Liver (tissue), 8 donors: ENCODE measurements at regions not wholly inside any gene's neighbourhood (a gene's known extent, or its start where the extent isn't known, plus 50 kb on each side); places are given as distances from the start of the nearest gene placed in this dataset.

Experiments
- DNase-seq: peaks from one replicate; pipeline ENCODE4 v3.0.0-alpha.2; 2017; ENCODE audit warnings: low spot score
- H3K27ac ChIP-seq, 2 donors: one replicate each; pipeline ENCODE4 v1.7.0; 2013; ENCODE audit warnings: inconsistent platforms in 2 of 2, low read length in 2 of 2, control low read depth in 1 of 2, low read depth in 1 of 2, mild to moderate bottlenecking in 1 of 2
- H3K27me3 ChIP-seq, 4 donors: one replicate each; pipeline versions ENCODE4 v1.6.1 to v1.7.0; 2013; ENCODE audit warnings: low read length in 3 of 4, inconsistent platforms in 1 of 4, mild to moderate bottlenecking in 1 of 4, moderate library complexity in 1 of 4; ENCODE audit not compliant: control insufficient read depth in 4 of 4, insufficient read depth in 4 of 4
- H3K36me3 ChIP-seq, 4 donors: one replicate each; pipeline versions ENCODE4 v1.6.1 to v1.7.0; 2013; ENCODE audit warnings: low read length in 3 of 4, mild to moderate bottlenecking in 3 of 4, low read depth in 1 of 4, moderate library complexity in 1 of 4; ENCODE audit not compliant: control insufficient read depth in 4 of 4, insufficient read depth in 3 of 4
- H3K4me1 ChIP-seq, 4 donors: one replicate each; pipeline versions ENCODE4 v1.6.1 to v1.7.0; 2013; ENCODE audit warnings: low read length in 3 of 4, mild to moderate bottlenecking in 3 of 4, moderate library complexity in 1 of 4; ENCODE audit not compliant: control insufficient read depth in 4 of 4, insufficient read depth in 4 of 4
- H3K4me3 ChIP-seq, 3 donors: one replicate each; pipeline versions ENCODE4 v1.6.1 to v1.7.0; 2013; ENCODE audit warnings: low read length in 3 of 3, control low read depth in 1 of 3, low read depth in 1 of 3, mild to moderate bottlenecking in 1 of 3
- H3K9ac ChIP-seq, 2 donors: one replicate each; pipeline ENCODE4 v1.7.0; 2013; ENCODE audit warnings: low read length in 2 of 2, mild to moderate bottlenecking in 2 of 2, moderate library complexity in 2 of 2, control low read depth in 1 of 2, low read depth in 1 of 2
- H3K9me3 ChIP-seq, 4 donors: one replicate each; pipeline versions ENCODE4 v1.6.1 to v1.7.0; 2013; ENCODE audit warnings: low read length in 3 of 4; ENCODE audit not compliant: control insufficient read depth in 4 of 4
- CTCF ChIP-seq: fragments of 150-350 bp; IDR thresholded peaks from 2 replicates; pipeline ENCODE4 v1.5.1; 2017; ENCODE audit warnings: improper control_type of control experiment, low read depth, low read length; ENCODE audit not compliant: missing input control
- EGR1 ChIP-seq, 2 donors: IDR thresholded peaks; 2 replicates each; pipeline ENCODE4 v1.6.1; 2016 to 2018; ENCODE audit warnings: antibody characterized with exemption in 2 of 2, low read depth in 2 of 2
- FOXA1 ChIP-seq: IDR thresholded peaks from 2 replicates; pipeline ENCODE4 v1.6.1; 2016; ENCODE audit warnings: antibody characterized with exemption
- GABPA ChIP-seq, 2 donors: IDR thresholded peaks in 1 of 2; conservative IDR thresholded peaks in 1 of 2; 2 replicates each; pipeline ENCODE4 v1.6.1; 2016; ENCODE audit warnings: antibody characterized with exemption in 2 of 2, mild to moderate bottlenecking in 1 of 2, moderate library complexity in 1 of 2
- HNF4A ChIP-seq, 2 donors: conservative IDR thresholded peaks; 2 replicates each; pipeline ENCODE4 v1.6.1; 2016; ENCODE audit warnings: antibody characterized with exemption in 2 of 2, mild to moderate bottlenecking in 2 of 2
- JUND ChIP-seq, 2 donors: IDR thresholded peaks; 2 replicates each; pipeline ENCODE4 v1.6.1; 2016; ENCODE audit warnings: antibody characterized with exemption in 2 of 2
- MAX ChIP-seq: IDR thresholded peaks from 2 replicates; pipeline ENCODE4 v1.6.1; 2016; ENCODE audit warnings: antibody characterized with exemption
- RAD21 ChIP-seq, 2 donors: IDR thresholded peaks; 2 replicates each; pipeline ENCODE4 v1.6.1; 2016; ENCODE audit warnings: antibody characterized with exemption in 2 of 2, mild to moderate bottlenecking in 2 of 2
- REST ChIP-seq: IDR thresholded peaks from 2 replicates; pipeline ENCODE4 v1.6.1; 2016; ENCODE audit warnings: antibody characterized with exemption, mild to moderate bottlenecking
- RXRA ChIP-seq, 2 donors: IDR thresholded peaks; 2 replicates each; pipeline ENCODE4 v1.6.1; 2017 to 2018; ENCODE audit warnings: antibody characterized with exemption in 2 of 2, mild to moderate bottlenecking in 1 of 2
- SP1 ChIP-seq: IDR thresholded peaks from 2 replicates; pipeline ENCODE4 v1.6.1; 2018; ENCODE audit warnings: antibody characterized with exemption, mild to moderate bottlenecking
- TAF1 ChIP-seq: conservative IDR thresholded peaks from 2 replicates; pipeline ENCODE4 v1.6.1; 2016; ENCODE audit warnings: antibody characterized with exemption, mild to moderate bottlenecking
- ZBTB33 ChIP-seq: IDR thresholded peaks from 2 replicates; pipeline ENCODE4 v1.6.1; 2016; ENCODE audit warnings: antibody characterized with exemption
- WGBS: extraction: QIAGEN DNeasy Blood & Tissue Kit; methylation state at CpG from one replicate; pipeline ENCODE4 v1.1.7; 2013; 5-methylcytosine and 5-hydroxymethylcytosine counted together
- donor health status: healthy.
- donor health status: healthy.
- donor health status: healthy.
- donor health status: healthy.
- donor health status: healthy.

- no peaks in the 10 kb centered on the region for H3K36me3 ChIP-seq
- H3K9ac ChIP-seq = no peak overlapping the region
- H3K9me3 ChIP-seq = no peaks in the 10 kb centered on the region
- H3K4me1 ChIP-seq = no peaks in the 10 kb centered on the region
- 59% methylated on average over 3 of the region's 3 CpGs for WGBS
- H3K27ac ChIP-seq = no peak overlapping the region
- H3K27me3 ChIP-seq = peaks cover 0 to 3% (median 0%) of the 10 kb centered on the region in 4 donors
- no peak for DNase-seq
- TF ChIP-seq EGR1 (IDR thresholded peaks at IDR 0.05; ENCODE audit: low read depth in 2 of 2) (no peak), SP1 (no peak), CTCF (no peak), FOXA1 (no peak), ZBTB33 (no peak), REST (no peak), MAX (no peak)
- no peak overlapping the region for H3K4me3 ChIP-seq
Observed at GRCh38 chr17:65332779-65333178, 195.6 kb downstream of the RGS9 start.

GRCh38 chr17:65332375-65332774, 195.2 kb downstream of the RGS9 start:
- Histone ChIP-seq H3K4me3 (no peak overlapping the region), H3K9ac (no peak overlapping the region), H3K4me1 (no peaks in the 10 kb centered on the region), H3K36me3 (no peaks in the 10 kb centered on the region), H3K27me3 (peaks cover 0 to 3% (median 0%) of the 10 kb centered on the region in 4 donors), H3K9me3 (no peaks in the 10 kb centered on the region), H3K27ac (no peak overlapping the region)
- TF ChIP-seq RXRA (IDR thresholded peaks at IDR 0.05) (no peak), JUND (IDR thresholded peaks at IDR 0.05) (no peak), TAF1 (no peak), HNF4A (conservative IDR thresholded peaks at IDR 0.05) (no peak), RAD21 (IDR thresholded peaks at IDR 0.05) (no peak), REST (no peak), SP1 (no peak), GABPA (IDR thresholded peaks at IDR 0.05 in 1 of 2, conservative IDR thresholded peaks at IDR 0.05 in 1 of 2) (no peak), FOXA1 (no peak), EGR1 (IDR thresholded peaks at IDR 0.05; ENCODE audit: low read depth in 2 of 2) (no peak), MAX (no peak)
- 84% methylated on average over 1 of the region's 1 CpG for WGBS
- no peak for DNase-seq
